NB4 (cell line): ENCODE measurements at regions not wholly inside any gene's neighbourhood (a gene's known extent, or its start where the extent isn't known, plus 50 kb on each side); places are given as distances from the start of the nearest gene placed in this dataset.
A peak's percentile ranks its signal among the peaks of the same experiment; 100 is the strongest.
"Not testable (repeated sequence)": the region's sequence is repeated elsewhere in the genome, so short reads cannot be mapped to it uniquely, and the experiment has no call there.

Source experiments
- DNase-seq: peaks from one replicate; pipeline ENCODE4 v3.0.0; 2010; ENCODE audit warnings: low read depth
- H3K4me3 ChIP-seq: one replicate; pipeline ENCODE4 v1.5.1; 2011; ENCODE audit warnings: mild to moderate bottlenecking, low read depth, low read length, moderate library complexity
- MYC ChIP-seq: IDR thresholded peaks from 2 replicates; pipeline ENCODE4 v1.6.1; 2011; ENCODE audit warnings: low read depth, low read length
- POLR2A ChIP-seq: IDR thresholded peaks from 2 replicates; pipeline ENCODE4 v1.6.1; 2011; ENCODE audit warnings: mild to moderate bottlenecking; ENCODE audit not compliant: insufficient read length; ENCODE audit errors: extremely low read depth
- TF ChIP-seq, protein P1 (sequence below): IDR thresholded peaks from 2 replicates; pipeline ENCODE4 v1.6.1; 2011; ENCODE audit warnings: low read depth, low read length
- TF ChIP-seq, protein P2 (sequence below): IDR thresholded peaks from one replicate; pipeline ENCODE4 v1.5.1; 2012; ENCODE audit warnings: low read depth, low read length

DNA sequence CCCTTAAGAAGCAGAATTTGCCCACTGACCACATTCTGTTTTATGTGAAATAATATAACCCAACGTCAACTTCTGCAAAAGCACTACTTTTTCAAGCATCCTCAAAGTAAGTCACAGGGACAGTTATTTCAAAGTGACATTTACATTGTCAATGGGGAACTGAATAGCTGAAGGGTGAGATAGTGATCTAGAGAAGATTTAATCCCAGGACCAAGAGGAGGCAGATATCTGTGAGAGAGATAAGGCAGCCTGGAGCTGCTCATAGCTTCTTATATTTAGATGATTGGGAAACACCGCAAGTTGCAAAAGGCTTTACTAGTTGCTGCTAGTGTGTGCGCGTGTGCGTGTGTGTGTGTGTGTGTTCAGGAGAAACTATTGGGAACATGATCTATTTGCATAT is 210.4 kb upstream of the RFX3 start:
- TF ChIP-seq POLR2A (no peak), MYC (peak; percentile 63; the same call in 1 of the 2 replicates)
- TF ChIP-seq, protein P1, sequence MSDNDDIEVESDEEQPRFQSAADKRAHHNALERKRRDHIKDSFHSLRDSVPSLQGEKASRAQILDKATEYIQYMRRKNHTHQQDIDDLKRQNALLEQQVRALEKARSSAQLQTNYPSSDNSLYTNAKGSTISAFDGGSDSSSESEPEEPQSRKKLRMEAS, result peak; percentile 76
- peak; percentile 98 for DNase-seq
- H3K4me3 ChIP-seq, result peak overlapping the region; percentile 37

- TF ChIP-seq POLR2A (no peak), MYC (no peak)
- TF ChIP-seq, protein P2, sequence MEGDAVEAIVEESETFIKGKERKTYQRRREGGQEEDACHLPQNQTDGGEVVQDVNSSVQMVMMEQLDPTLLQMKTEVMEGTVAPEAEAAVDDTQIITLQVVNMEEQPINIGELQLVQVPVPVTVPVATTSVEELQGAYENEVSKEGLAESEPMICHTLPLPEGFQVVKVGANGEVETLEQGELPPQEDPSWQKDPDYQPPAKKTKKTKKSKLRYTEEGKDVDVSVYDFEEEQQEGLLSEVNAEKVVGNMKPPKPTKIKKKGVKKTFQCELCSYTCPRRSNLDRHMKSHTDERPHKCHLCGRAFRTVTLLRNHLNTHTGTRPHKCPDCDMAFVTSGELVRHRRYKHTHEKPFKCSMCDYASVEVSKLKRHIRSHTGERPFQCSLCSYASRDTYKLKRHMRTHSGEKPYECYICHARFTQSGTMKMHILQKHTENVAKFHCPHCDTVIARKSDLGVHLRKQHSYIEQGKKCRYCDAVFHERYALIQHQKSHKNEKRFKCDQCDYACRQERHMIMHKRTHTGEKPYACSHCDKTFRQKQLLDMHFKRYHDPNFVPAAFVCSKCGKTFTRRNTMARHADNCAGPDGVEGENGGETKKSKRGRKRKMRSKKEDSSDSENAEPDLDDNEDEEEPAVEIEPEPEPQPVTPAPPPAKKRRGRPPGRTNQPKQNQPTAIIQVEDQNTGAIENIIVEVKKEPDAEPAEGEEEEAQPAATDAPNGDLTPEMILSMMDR, result no peak
- TF ChIP-seq, protein P1, result no peak
- no peak overlapping the region for H3K4me3 ChIP-seq
- no peak for DNase-seq
These were observed 209.4 kb upstream of the RFX3 start for GRCh38 chr9:3735251-3735650.

- DNase-seq, H3K4me3 ChIP-seq: not testable (repeated sequence)
These were observed 207.9 kb upstream of the RFX3 start for GRCh38 chr9:3733527-3734262.

GRCh38 chr9:3733039-3733408 is 207.2 kb upstream of the RFX3 start:
- H3K4me3 ChIP-seq, result no peak overlapping the region
- DNase-seq, result peak; percentile 31
- TF ChIP-seq, protein P1, result no peak
- no peak for TF ChIP-seq POLR2A
- TF ChIP-seq, protein P2, result no peak
- no peak for TF ChIP-seq MYC

- no peak overlapping the region for H3K4me3 ChIP-seq
- TF ChIP-seq, protein P1, result no peak
- TF ChIP-seq, protein P2, result peak; percentile 95
- DNase-seq, result peak; percentile 93
These were observed 206.6 kb upstream of the RFX3 start for GRCh38 chr9:3732077-3733038.

GRCh38 chr9:3730511-3730922 is 204.7 kb upstream of the RFX3 start:
- no peak overlapping the region for H3K4me3 ChIP-seq
- TF ChIP-seq MYC, result no peak
- TF ChIP-seq POLR2A, result no peak
- TF ChIP-seq, protein P1, result no peak
- TF ChIP-seq, protein P2, result no peak
- no peak for DNase-seq
